ENCODE measurements at regions not wholly inside any gene's neighbourhood (a gene's known extent, or its start where the extent isn't known, plus 50 kb on each side); places are given as distances from the start of the nearest gene placed in this dataset.

DNA sequence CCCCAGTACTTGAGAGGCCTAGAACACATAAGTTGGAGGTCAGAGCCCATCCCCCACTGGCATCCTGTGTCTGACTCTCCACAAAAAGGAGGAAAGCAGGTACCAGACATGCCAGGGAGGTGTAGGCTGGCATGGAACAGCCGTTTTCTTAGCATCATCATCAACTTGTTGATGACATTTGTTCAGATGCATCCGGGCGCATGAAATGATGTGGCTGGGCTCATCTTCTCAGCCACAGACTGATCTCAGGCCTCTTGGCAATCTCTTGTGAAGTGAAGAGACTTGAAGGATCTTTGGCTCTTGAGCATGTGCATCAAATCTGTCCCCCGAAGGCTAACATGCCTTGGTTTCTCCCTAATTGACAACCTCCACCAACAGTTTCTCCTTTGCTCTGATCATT is 243.3 kb downstream of the TSN start (continued):
- TF ChIP-seq EP400 (IDR thresholded peaks at IDR 0.05) (no peak), GABPB1 (CRISPR knock-in tag; IDR thresholded peaks at IDR 0.05) (no peak), FIP1L1 (IDR thresholded peaks at IDR 0.05; ENCODE audit: low read depth, low read length, poor library complexity, severe bottlenecking) (no peak), ZNF347 (CRISPR knock-in tag; IDR thresholded peaks at IDR 0.05; ENCODE audit: low read depth) (no peak), SAFB (IDR thresholded peaks at IDR 0.05; ENCODE audit: borderline replicate concordance, low read depth, low read length) (no peak), ZNF197 (CRISPR knock-in tag; IDR thresholded peaks at IDR 0.05; ENCODE audit: low read depth) (no peak), CBX1 (IDR thresholded peaks at IDR 0.05; ENCODE audit: low read depth) (no peak), CBFA2T3 (IDR thresholded peaks at IDR 0.05) (no peak)

- peak; percentile 79 for FAIRE-seq
- H3K36me3 ChIP-seq (ENCODE audit: control insufficient read depth, insufficient read depth, low read length) = no peaks in the 10 kb centered on the region
- H3K27me3 ChIP-seq (ENCODE audit: control insufficient read depth in 2 of 2, insufficient read depth in 2 of 2, low read length in 2 of 2) = peaks cover 0 to 8% of the 10 kb centered on the region in 2 experiments; a peak in 2 of 5 replicates
- CTCF ChIA-PET (ENCODE audit: low intra/inter-chr PET ratio) = no interaction called here
- H3K9ac ChIP-seq (ENCODE audit: insufficient read depth in 1 of 2, low read depth in 2 of 2, low read length in 2 of 2) = no peak overlapping the region
- no peak overlapping the region for H3K4me2 ChIP-seq (ENCODE audit: insufficient read depth, low read length)
- intact Hi-C loops (cut with micrococcal nuclease) = no loop called here
- H3K4me3 ChIP-seq = no peak overlapping the region
- no peak overlapping the region for H3K27ac ChIP-seq (ENCODE audit: extremely low read depth, low read depth, low read length)
- DNase-seq (ENCODE audit: extremely low read depth in 1 of 4, low spot score in 3 of 4) = peak in 2 of 4 experiments; percentile 23 to 52
- POLR2A ChIA-PET = interaction anchor here (0.8 kb wide), 1 partner anchor 35 kb away, joined by 4 read pairs; no protein-coding TSS in a partner anchor
- H3K9me1 ChIP-seq (ENCODE audit: control insufficient read depth, insufficient read depth, low read length) = no peaks in the 10 kb centered on the region
- H3K79me2 ChIP-seq (ENCODE audit: control insufficient read depth, insufficient read depth, low read length) = no peaks in the 10 kb centered on the region
- under 1% methylated on average over 6 of the region's 6 CpGs for WGBS (ENCODE audit: insufficient coverage, low coverage, missing lambda C conversion rate)
- no peak overlapping the region for H2AFZ ChIP-seq (ENCODE audit: low read depth, low read length)
- H3K9me3 ChIP-seq (replicated peaks; ENCODE audit: control insufficient read depth, insufficient read depth, low read depth, low read length) = no peaks in the 10 kb centered on the region
- peaks cover 0 to 11% of the 10 kb centered on the region in 2 experiments; a peak in 2 of 5 replicates for H3K4me1 ChIP-seq (replicated peaks in 1 of 2; ENCODE audit: control insufficient read depth in 2 of 2, insufficient read depth in 2 of 2, low read length in 2 of 2)
- peak; percentile 70 for ATAC-seq
- BruUV-seq (replicated peaks) = no TSS peak
- in situ Hi-C loops (cut with MboI) = loop anchor here (25.0 kb wide), 1 partner anchor 463 kb away; no protein-coding TSS in a partner anchor
- H4K20me1 ChIP-seq (replicated peaks; ENCODE audit: control insufficient read depth, insufficient read depth, low read length) = 0 out of 2 replicates have a peak, but pooled peaks cover 4% of the 10 kb centered on the region
- TF ChIP-seq CTBP1 (IDR thresholded peaks at IDR 0.05; ENCODE audit: borderline replicate concordance) (peak; percentile 67; the same call in 1 of the 2 replicates), TAL1 (IDR thresholded peaks at IDR 0.05) (peak; percentile 63), HDGF (IDR thresholded peaks at IDR 0.05) (no peak), ZNF644 (tag; IDR thresholded peaks at IDR 0.05; ENCODE audit: low read depth) (0 out of 2 replicates have a peak, but pooled peaks have one; percentile 43), NRF1 (conservative IDR thresholded peaks at IDR 0.05 in 1 of 2, IDR thresholded peaks at IDR 0.05 in 1 of 2) (no peak), HDAC3 (IDR thresholded peaks at IDR 0.05; ENCODE audit: borderline replicate concordance, partially characterized antibody) (no peak), SOX6 (IDR thresholded peaks at IDR 0.05) (peak; percentile 60; the same call in 1 of the 2 replicates), NCOA6 (IDR thresholded peaks at IDR 0.05) (no peak), STAT5A (IDR thresholded peaks at IDR 0.05; ENCODE audit: borderline replicate concordance, low read length) (no peak), HIVEP1 (CRISPR knock-in tag; IDR thresholded peaks at IDR 0.05) (no peak), LCOR (CRISPR knock-in tag; IDR thresholded peaks at IDR 0.05) (no peak), ATF7 (IDR thresholded peaks at IDR 0.05) (peak; percentile 26; the same call in 1 of the 2 replicates), RAD51 (IDR thresholded peaks at IDR 0.05; ENCODE audit: borderline replicate concordance, low read depth) (no peak), RNF2 (IDR thresholded peaks at IDR 0.05) (no peak), TGIF2 (CRISPR knock-in tag; IDR thresholded peaks at IDR 0.05) (no peak), TAF7 (tag; IDR thresholded peaks at IDR 0.05) (no peak), GATAD2A (IDR thresholded peaks at IDR 0.05) (no peak)
- TF ChIP-seq, protein P1, sequence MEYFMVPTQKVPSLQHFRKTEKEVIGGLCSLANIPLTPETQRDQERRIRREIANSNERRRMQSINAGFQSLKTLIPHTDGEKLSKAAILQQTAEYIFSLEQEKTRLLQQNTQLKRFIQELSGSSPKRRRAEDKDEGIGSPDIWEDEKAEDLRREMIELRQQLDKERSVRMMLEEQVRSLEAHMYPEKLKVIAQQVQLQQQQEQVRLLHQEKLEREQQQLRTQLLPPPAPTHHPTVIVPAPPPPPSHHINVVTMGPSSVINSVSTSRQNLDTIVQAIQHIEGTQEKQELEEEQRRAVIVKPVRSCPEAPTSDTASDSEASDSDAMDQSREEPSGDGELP (CRISPR knock-in tag; IDR thresholded peaks at IDR 0.05; ENCODE audit: borderline replicate concordance) = no peak
- TF ChIP-seq, protein P2, sequence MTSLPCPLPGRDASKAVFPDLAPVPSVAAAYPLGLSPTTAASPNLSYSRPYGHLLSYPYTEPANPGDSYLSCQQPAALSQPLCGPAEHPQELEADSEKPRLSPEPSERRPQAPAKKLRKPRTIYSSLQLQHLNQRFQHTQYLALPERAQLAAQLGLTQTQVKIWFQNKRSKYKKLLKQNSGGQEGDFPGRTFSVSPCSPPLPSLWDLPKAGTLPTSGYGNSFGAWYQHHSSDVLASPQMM (CRISPR knock-in tag; IDR thresholded peaks at IDR 0.05) = no peak
Observed at GRCh38 chr2:121999264-121999663, 243.8 kb downstream of the TSN start.
